ENCODE measurements at regions not wholly inside any gene's neighbourhood (a gene's known extent, or its start where the extent isn't known, plus 50 kb on each side); places are given as distances from the start of the nearest gene placed in this dataset.

DNA sequence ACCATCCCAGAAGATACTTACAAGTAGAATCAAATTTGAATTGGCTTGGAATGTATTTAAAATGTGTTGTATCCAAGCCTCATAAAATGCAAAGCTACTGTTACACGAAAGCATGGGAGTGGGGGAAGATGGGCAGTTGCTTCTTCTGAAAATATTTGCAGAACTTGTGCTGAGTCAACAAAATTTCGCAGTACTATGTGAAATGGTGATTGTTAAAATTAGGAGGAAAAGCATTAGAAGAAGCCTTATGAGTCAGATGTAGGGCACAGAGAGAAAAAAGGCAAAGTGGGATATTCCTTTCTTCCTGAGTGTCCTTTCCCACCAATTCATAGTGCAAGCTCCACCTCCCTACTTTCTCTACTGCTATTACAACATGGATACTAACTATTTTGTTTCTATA lies 332.7 kb downstream of the PRDM5 start:
- no peaks in the 10 kb centered on the region for H3K4me1 Mint-ChIP-seq
- H3K4me3 Mint-ChIP-seq, result no peak overlapping the region
- no peak overlapping the region for H3K23ac ChIP-seq (ENCODE audit: insufficient read length, low read depth, low read length)
- H4K20me1 ChIP-seq (ENCODE audit: control insufficient read depth, insufficient read depth, insufficient read length), result no peaks in the 10 kb centered on the region
- H3K23me2 ChIP-seq (ENCODE audit: insufficient read length, low read depth, low read length, poor library complexity, severe bottlenecking), result no peaks in the 10 kb centered on the region
- H2BK120ac ChIP-seq (ENCODE audit: low read depth, low read length, poor library complexity, severe bottlenecking), result no peak overlapping the region
- no peaks in the 10 kb centered on the region for H3K27me3 Mint-ChIP-seq (ENCODE audit: low read depth)
- H3K18ac ChIP-seq (ENCODE audit: insufficient read length, low read depth, low read length), result no peak overlapping the region
- WGBS (ENCODE audit: extremely low coverage, insufficient read length, low lambda C conversion rate), result no CpG with 5 or more reads among the region's 2 CpGs
- TF ChIP-seq, protein P1, sequence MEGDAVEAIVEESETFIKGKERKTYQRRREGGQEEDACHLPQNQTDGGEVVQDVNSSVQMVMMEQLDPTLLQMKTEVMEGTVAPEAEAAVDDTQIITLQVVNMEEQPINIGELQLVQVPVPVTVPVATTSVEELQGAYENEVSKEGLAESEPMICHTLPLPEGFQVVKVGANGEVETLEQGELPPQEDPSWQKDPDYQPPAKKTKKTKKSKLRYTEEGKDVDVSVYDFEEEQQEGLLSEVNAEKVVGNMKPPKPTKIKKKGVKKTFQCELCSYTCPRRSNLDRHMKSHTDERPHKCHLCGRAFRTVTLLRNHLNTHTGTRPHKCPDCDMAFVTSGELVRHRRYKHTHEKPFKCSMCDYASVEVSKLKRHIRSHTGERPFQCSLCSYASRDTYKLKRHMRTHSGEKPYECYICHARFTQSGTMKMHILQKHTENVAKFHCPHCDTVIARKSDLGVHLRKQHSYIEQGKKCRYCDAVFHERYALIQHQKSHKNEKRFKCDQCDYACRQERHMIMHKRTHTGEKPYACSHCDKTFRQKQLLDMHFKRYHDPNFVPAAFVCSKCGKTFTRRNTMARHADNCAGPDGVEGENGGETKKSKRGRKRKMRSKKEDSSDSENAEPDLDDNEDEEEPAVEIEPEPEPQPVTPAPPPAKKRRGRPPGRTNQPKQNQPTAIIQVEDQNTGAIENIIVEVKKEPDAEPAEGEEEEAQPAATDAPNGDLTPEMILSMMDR (conservative IDR thresholded peaks at IDR 0.05), result no peak
- H2BK12ac ChIP-seq (ENCODE audit: insufficient read length, low read depth, low read length), result no peak overlapping the region
- H3K27ac ChIP-seq (ENCODE audit: insufficient read length, low read depth, low read length), result no peak overlapping the region
- H3K9me3 ChIP-seq (ENCODE audit: control insufficient read depth, low read depth, low read length), result no peaks in the 10 kb centered on the region
- H3K27ac Mint-ChIP-seq, result no peak overlapping the region
- no peak for DNase-seq
- H3K36me3 Mint-ChIP-seq (ENCODE audit: insufficient read depth in 1 of 3, low read depth in 3 of 3), result no peaks in the 10 kb centered on the region
- no peak overlapping the region for H3K56ac ChIP-seq (ENCODE audit: insufficient read length, low read depth, low read length)
- no peak overlapping the region for H4K91ac ChIP-seq (ENCODE audit: insufficient read length, low read depth, low read length)
- H3K79me2 ChIP-seq (ENCODE audit: insufficient read depth, low read length), result no peaks in the 10 kb centered on the region
- H3K4me1 ChIP-seq (ENCODE audit: insufficient read depth, low read length), result no peaks in the 10 kb centered on the region
- no peak overlapping the region for H3T11ph ChIP-seq (ENCODE audit: low read length)
- no peaks in the 10 kb centered on the region for H3K79me1 ChIP-seq (ENCODE audit: insufficient read depth, low read depth, low read length, poor library complexity, severe bottlenecking)
- no peak overlapping the region for H3K9ac ChIP-seq (ENCODE audit: extremely low read depth, insufficient read length, low read length)
- no peak overlapping the region for H2BK5ac ChIP-seq (ENCODE audit: insufficient read length, low read length)
- no peak overlapping the region for H4K8ac ChIP-seq (replicated peaks; ENCODE audit: insufficient read length, low read depth, low read length)
- no peak overlapping the region for H2BK15ac ChIP-seq (ENCODE audit: low read depth, low read length)
- no peak overlapping the region for H2BK20ac ChIP-seq (ENCODE audit: low read depth, low read length, poor library complexity, severe bottlenecking)
- H3K9me3 Mint-ChIP-seq, result peaks cover 0 to 7% of the 10 kb centered on the region in 2 experiments; a peak in 2 of 5 replicates
- no peak overlapping the region for H3K4me2 ChIP-seq (ENCODE audit: insufficient read depth, insufficient read length, low read length)
- no peak overlapping the region for H3K4ac ChIP-seq (ENCODE audit: low read depth, low read length)
- H4K5ac ChIP-seq (ENCODE audit: insufficient read length, low read depth, low read length), result no peak overlapping the region
- H3K27me3 ChIP-seq (ENCODE audit: insufficient read depth, low read length), result no peaks in the 10 kb centered on the region
- H3K14ac ChIP-seq (ENCODE audit: insufficient read depth, low read length), result no peak overlapping the region
- no peak overlapping the region for H2AK5ac ChIP-seq (ENCODE audit: insufficient read length, low read length)
- H2AFZ ChIP-seq (ENCODE audit: low read length), result no peak overlapping the region

All from H9 (cell line).